GM12892 (cell line): ENCODE measurements at regions not wholly inside any gene's neighbourhood (a gene's known extent, or its start where the extent isn't known, plus 50 kb on each side); places are given as distances from the start of the nearest gene placed in this dataset.

Source experiments
- POLR2A ChIP-seq: IDR thresholded peaks from 2 replicates; pipeline ENCODE4 v1.6.1; 2011; ENCODE audit warnings: low read depth, low read length, control low read depth
- POLR2AphosphoS5 ChIP-seq: IDR thresholded peaks from 2 replicates; pipeline ENCODE4 v1.6.1; 2011; ENCODE audit warnings: low read depth, low read length, control low read depth

DNA sequence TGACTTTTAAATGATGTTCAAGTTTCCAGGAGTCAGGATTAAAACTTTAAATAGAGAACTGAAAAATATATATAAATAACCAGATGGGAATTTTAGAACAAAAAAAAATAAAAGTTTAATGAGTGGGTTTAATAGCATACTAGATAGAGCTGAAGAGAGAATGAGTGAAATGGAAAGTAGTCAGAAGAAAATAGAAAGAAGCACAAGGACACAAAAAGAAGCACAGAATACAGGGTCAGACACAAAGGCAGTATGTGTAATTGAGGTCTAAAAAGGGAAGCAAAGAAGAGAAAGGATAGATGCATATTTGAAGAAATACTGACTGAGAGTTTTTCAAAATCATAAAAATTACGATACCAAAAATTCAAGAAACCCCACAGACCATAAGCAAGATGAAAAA lies 159.8 kb upstream of the FERMT1 start:
- no peak for TF ChIP-seq POLR2AphosphoS5
- TF ChIP-seq POLR2A, result no peak
